NB4 (cell line): ENCODE measurements at regions not wholly inside any gene's neighbourhood (a gene's known extent, or its start where the extent isn't known, plus 50 kb on each side); places are given as distances from the start of the nearest gene placed in this dataset.

Experiments used
- CTCF ChIP-seq: IDR thresholded peaks from one replicate; pipeline ENCODE4 v1.5.1; 2012; ENCODE audit warnings: low read depth, low read length
- MAX ChIP-seq: IDR thresholded peaks from 2 replicates; pipeline ENCODE4 v1.6.1; 2011; ENCODE audit warnings: low read depth, low read length
- MYC ChIP-seq: IDR thresholded peaks from 2 replicates; pipeline ENCODE4 v1.6.1; 2011; ENCODE audit warnings: low read depth, low read length
- POLR2A ChIP-seq: IDR thresholded peaks from 2 replicates; pipeline ENCODE4 v1.6.1; 2011; ENCODE audit warnings: mild to moderate bottlenecking; ENCODE audit not compliant: insufficient read length; ENCODE audit errors: extremely low read depth

GRCh38 chr18:21979759-21980158, 189.6 kb upstream of the GATA6 start:
- TF ChIP-seq POLR2A (no peak), MYC (no peak), CTCF (no peak), MAX (no peak)
